ENCODE measurements at regions not wholly inside any gene's neighbourhood (a gene's known extent, or its start where the extent isn't known, plus 50 kb on each side); places are given as distances from the start of the nearest gene placed in this dataset.

DNA sequence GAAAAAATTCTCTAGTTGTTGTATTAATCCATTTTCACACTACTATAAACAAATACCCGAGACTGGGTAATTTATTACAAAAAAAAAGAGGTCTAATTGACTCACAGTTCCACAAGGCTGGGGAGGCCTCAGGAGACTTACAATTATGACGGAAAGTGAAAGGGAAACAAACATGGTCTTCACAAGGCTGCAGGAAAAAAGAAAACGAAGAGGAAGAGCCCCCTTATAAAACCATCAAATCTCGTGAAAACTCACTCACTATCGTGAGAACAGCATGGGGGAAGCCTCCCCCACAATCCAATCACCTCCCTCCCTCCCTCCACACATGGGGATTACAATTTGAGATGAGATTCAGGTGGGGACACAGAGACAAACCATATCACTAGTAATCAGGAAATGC lies 61.7 kb upstream of the SPTBN1 start:
- TF ChIP-seq, protein P1, sequence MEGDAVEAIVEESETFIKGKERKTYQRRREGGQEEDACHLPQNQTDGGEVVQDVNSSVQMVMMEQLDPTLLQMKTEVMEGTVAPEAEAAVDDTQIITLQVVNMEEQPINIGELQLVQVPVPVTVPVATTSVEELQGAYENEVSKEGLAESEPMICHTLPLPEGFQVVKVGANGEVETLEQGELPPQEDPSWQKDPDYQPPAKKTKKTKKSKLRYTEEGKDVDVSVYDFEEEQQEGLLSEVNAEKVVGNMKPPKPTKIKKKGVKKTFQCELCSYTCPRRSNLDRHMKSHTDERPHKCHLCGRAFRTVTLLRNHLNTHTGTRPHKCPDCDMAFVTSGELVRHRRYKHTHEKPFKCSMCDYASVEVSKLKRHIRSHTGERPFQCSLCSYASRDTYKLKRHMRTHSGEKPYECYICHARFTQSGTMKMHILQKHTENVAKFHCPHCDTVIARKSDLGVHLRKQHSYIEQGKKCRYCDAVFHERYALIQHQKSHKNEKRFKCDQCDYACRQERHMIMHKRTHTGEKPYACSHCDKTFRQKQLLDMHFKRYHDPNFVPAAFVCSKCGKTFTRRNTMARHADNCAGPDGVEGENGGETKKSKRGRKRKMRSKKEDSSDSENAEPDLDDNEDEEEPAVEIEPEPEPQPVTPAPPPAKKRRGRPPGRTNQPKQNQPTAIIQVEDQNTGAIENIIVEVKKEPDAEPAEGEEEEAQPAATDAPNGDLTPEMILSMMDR (IDR thresholded peaks at IDR 0.05) = no peak
- TF ChIP-seq POLR2A (IDR thresholded peaks at IDR 0.05) = no peak
